HG03460 (cell line): ENCODE measurements at regions not wholly inside any gene's neighbourhood (a gene's known extent, or its start where the extent isn't known, plus 50 kb on each side); places are given as distances from the start of the nearest gene placed in this dataset.

Experiments used
- ATAC-seq: cut with Tn5 transposase; IDR thresholded peaks from one replicate; pipeline ENCODE4 v1.9.1; 2021; ENCODE audit not compliant: unreplicated experiment

- ATAC-seq = no peak
Measured at GRCh38 chr2:187139469-187139868, 290.5 kb upstream of the ZSWIM2 start.

- no peak for ATAC-seq
Measured at GRCh38 chr2:187138265-187138664, 289.3 kb upstream of the ZSWIM2 start.

- no peak for ATAC-seq
Measured at GRCh38 chr2:187136646-187137045, 287.7 kb upstream of the ZSWIM2 start.

- ATAC-seq = no peak
Measured at GRCh38 chr2:187134306-187134705, 285.3 kb upstream of the ZSWIM2 start.

GRCh38 chr2:187129868-187130267, 280.9 kb upstream of the ZSWIM2 start:
- ATAC-seq = no peak

GRCh38 chr2:187129306-187129705, 280.3 kb upstream of the ZSWIM2 start:
- no peak for ATAC-seq

- no peak for ATAC-seq
Measured at GRCh38 chr2:187126247-187127005, 277.5 kb upstream of the ZSWIM2 start.

GRCh38 chr2:187125318-187125717, 276.3 kb upstream of the ZSWIM2 start:
- ATAC-seq = no peak

GRCh38 chr2:187124529-187124928, 275.6 kb upstream of the ZSWIM2 start:
- ATAC-seq = no peak

- ATAC-seq = no peak
Measured at GRCh38 chr2:187118331-187119099, 269.5 kb upstream of the ZSWIM2 start.

- no peak for ATAC-seq
Measured at GRCh38 chr2:187117483-187117882, 268.5 kb upstream of the ZSWIM2 start.

- ATAC-seq = no peak
Measured at GRCh38 chr2:187115627-187116026, 266.7 kb upstream of the ZSWIM2 start.

- ATAC-seq = no peak
Measured at GRCh38 chr2:187107001-187107400, 258.0 kb upstream of the ZSWIM2 start.

GRCh38 chr2:187105218-187105617, 256.2 kb upstream of the ZSWIM2 start:
- ATAC-seq = no peak

GRCh38 chr2:187102381-187102780, 253.4 kb upstream of the ZSWIM2 start:
- no peak for ATAC-seq

- no peak for ATAC-seq
Measured at GRCh38 chr2:187098154-187098553, 249.2 kb upstream of the ZSWIM2 start.

GRCh38 chr2:187093771-187094412, 244.9 kb upstream of the ZSWIM2 start:
- no peak for ATAC-seq

- no peak for ATAC-seq
Measured at GRCh38 chr2:187091664-187092063, 242.7 kb upstream of the ZSWIM2 start.

- ATAC-seq = no peak
Measured at GRCh38 chr2:187084524-187084923, 235.6 kb upstream of the ZSWIM2 start.

GRCh38 chr2:187081461-187081860, 232.5 kb upstream of the ZSWIM2 start:
- ATAC-seq = no peak

- no peak for ATAC-seq
Measured at GRCh38 chr2:187079901-187080300, 230.9 kb upstream of the ZSWIM2 start.

- no peak for ATAC-seq
Measured at GRCh38 chr2:187078297-187078696, 229.3 kb upstream of the ZSWIM2 start.
